ENCODE measurements at regions not wholly inside any gene's neighbourhood (a gene's known extent, or its start where the extent isn't known, plus 50 kb on each side); places are given as distances from the start of the nearest gene placed in this dataset.

DNA sequence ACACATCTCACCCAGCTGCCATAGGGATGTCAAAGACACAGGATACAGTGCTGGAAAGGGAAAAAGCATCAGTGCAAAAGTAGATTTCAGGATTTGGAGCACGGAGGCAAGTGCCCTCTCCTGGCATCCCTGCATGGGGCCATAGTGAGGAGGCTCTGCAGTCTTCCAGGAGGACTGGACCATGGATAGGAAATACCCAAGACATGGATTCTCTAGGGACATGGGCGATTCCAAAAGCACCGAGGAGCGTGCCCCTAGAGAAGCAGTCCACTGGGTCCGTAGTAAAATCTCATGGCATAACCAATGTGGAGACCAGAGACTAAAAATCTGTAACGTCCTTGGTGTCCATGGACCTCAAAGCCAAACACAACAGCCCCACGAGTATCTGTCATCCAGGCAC lies 818.2 kb downstream of the KCNJ18 start:
- no TSS peak for BruUV-seq (replicated peaks)
- ChIA-PET CTCF (no interaction called here), POLR2A (ENCODE audit: unreplicated experiment) (no interaction called here)
- peaks cover 1% of the 10 kb centered on the region; the same call in 1 of the 2 replicates for H3K27me3 ChIP-seq (ENCODE audit: insufficient read depth, low read depth)
- H3K4me1 ChIP-seq (replicated peaks; ENCODE audit: insufficient read depth), result no peaks in the 10 kb centered on the region
- no peaks in the 10 kb centered on the region for H3K36me3 ChIP-seq (ENCODE audit: low read depth)
- DNase-seq, result no peak
- no peaks in the 10 kb centered on the region for H3K9me2 ChIP-seq (ENCODE audit: insufficient read depth)
- H2AFZ ChIP-seq, result no peak overlapping the region
- no peaks in the 10 kb centered on the region for H4K20me1 ChIP-seq (ENCODE audit: insufficient read depth)
- H3F3A ChIP-seq (ENCODE audit: insufficient read depth, low read depth), result no peaks in the 10 kb centered on the region
- no peak overlapping the region for H3K4me2 ChIP-seq
- TF ChIP-seq, protein P1, sequence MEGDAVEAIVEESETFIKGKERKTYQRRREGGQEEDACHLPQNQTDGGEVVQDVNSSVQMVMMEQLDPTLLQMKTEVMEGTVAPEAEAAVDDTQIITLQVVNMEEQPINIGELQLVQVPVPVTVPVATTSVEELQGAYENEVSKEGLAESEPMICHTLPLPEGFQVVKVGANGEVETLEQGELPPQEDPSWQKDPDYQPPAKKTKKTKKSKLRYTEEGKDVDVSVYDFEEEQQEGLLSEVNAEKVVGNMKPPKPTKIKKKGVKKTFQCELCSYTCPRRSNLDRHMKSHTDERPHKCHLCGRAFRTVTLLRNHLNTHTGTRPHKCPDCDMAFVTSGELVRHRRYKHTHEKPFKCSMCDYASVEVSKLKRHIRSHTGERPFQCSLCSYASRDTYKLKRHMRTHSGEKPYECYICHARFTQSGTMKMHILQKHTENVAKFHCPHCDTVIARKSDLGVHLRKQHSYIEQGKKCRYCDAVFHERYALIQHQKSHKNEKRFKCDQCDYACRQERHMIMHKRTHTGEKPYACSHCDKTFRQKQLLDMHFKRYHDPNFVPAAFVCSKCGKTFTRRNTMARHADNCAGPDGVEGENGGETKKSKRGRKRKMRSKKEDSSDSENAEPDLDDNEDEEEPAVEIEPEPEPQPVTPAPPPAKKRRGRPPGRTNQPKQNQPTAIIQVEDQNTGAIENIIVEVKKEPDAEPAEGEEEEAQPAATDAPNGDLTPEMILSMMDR (conservative IDR thresholded peaks at IDR 0.05), result no peak
- TF ChIP-seq EZH2 (IDR thresholded peaks at IDR 0.05; ENCODE audit: low read depth), result no peak
- H3K27ac ChIP-seq, result no peak overlapping the region
- no peak overlapping the region for H3K4me3 ChIP-seq
- no peaks in the 10 kb centered on the region for H3K79me2 ChIP-seq (ENCODE audit: low read depth)
- H3K9me3 ChIP-seq (ENCODE audit: insufficient read depth, low read depth), result no peaks in the 10 kb centered on the region
- intact Hi-C loops (cut with micrococcal nuclease; ENCODE audit: unreplicated experiment), result no loop called here

DNA sequence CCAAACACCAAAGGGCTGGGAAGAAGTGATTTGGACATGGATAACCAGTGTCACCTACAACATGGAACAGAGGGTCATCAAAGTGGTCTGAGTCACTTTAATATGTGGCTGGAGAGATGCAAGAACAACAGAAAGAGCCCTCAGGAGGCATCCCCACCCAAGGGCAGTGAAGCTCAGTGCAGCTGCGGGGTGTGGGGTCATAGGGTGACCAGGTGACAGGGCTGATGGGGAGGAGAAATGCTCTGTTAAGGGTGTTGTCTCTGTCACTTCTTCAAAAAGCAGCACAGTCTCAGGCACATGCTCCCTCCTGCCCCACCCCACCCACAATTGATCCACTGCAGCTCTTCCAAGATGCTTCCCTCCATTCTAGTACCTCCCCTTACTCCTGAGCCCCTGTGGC lies 819.1 kb downstream of the KCNJ18 start:
- ChIA-PET CTCF (no interaction called here), POLR2A (ENCODE audit: unreplicated experiment) (no interaction called here)
- Histone ChIP-seq H3K9me3 (ENCODE audit: insufficient read depth, low read depth) (no peaks in the 10 kb centered on the region), H3K79me2 (ENCODE audit: low read depth) (no peaks in the 10 kb centered on the region), H3F3A (ENCODE audit: insufficient read depth, low read depth) (no peaks in the 10 kb centered on the region), H3K4me2 (no peak overlapping the region), H3K4me1 (replicated peaks; ENCODE audit: insufficient read depth) (no peaks in the 10 kb centered on the region), H3K27me3 (ENCODE audit: insufficient read depth, low read depth) (peaks cover 2% of the 10 kb centered on the region; the same call in 1 of the 2 replicates), H3K36me3 (ENCODE audit: low read depth) (no peaks in the 10 kb centered on the region), H3K4me3 (no peak overlapping the region), H3K27ac (no peak overlapping the region), H4K20me1 (ENCODE audit: insufficient read depth) (no peaks in the 10 kb centered on the region), H2AFZ (no peak overlapping the region), H3K9me2 (ENCODE audit: insufficient read depth) (no peaks in the 10 kb centered on the region)
- no peak for TF ChIP-seq EZH2 (IDR thresholded peaks at IDR 0.05; ENCODE audit: low read depth)
- TF ChIP-seq, protein P1 (conservative IDR thresholded peaks at IDR 0.05), result no peak
- no TSS peak for BruUV-seq (replicated peaks)
- intact Hi-C loops (cut with micrococcal nuclease; ENCODE audit: unreplicated experiment), result no loop called here
- no peak for DNase-seq

DNA sequence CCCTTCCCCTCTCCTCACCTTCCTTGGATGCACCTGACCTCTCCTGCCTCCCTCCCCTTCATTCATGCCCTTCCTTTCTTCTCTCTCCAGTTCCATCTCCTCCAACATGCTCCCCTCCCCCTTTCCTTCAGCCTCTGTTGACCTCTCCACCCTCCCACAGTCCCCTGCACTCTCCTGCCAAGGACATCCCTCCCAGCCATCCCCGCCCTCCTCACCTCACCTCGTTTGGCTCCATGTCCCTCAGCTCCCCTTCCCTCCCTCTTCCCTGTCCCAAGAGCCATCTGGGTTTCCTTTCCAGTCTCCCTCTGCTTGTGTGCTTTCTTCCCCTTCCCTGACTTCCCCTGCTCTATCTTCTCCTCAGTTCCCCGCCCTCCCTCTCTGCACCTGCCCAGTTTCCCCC lies 819.7 kb downstream of the KCNJ18 start:
- no TSS peak for BruUV-seq (replicated peaks)
- no peaks in the 10 kb centered on the region for H3K4me1 ChIP-seq (replicated peaks; ENCODE audit: insufficient read depth)
- peaks cover 2% of the 10 kb centered on the region; the same call in 1 of the 2 replicates for H3K27me3 ChIP-seq (ENCODE audit: insufficient read depth, low read depth)
- H3K36me3 ChIP-seq (ENCODE audit: low read depth), result no peaks in the 10 kb centered on the region
- DNase-seq, result no peak
- H3K79me2 ChIP-seq (ENCODE audit: low read depth), result no peaks in the 10 kb centered on the region
- no peak overlapping the region for H3K4me2 ChIP-seq
- H2AFZ ChIP-seq, result no peak overlapping the region
- TF ChIP-seq EZH2 (IDR thresholded peaks at IDR 0.05; ENCODE audit: low read depth), result no peak
- TF ChIP-seq, protein P1 (conservative IDR thresholded peaks at IDR 0.05), result no peak
- H3K9me2 ChIP-seq (ENCODE audit: insufficient read depth), result no peaks in the 10 kb centered on the region
- ChIA-PET POLR2A (ENCODE audit: unreplicated experiment) (no interaction called here), CTCF (no interaction called here)
- H4K20me1 ChIP-seq (ENCODE audit: insufficient read depth), result no peaks in the 10 kb centered on the region
- H3K27ac ChIP-seq, result no peak overlapping the region
- intact Hi-C loops (cut with micrococcal nuclease; ENCODE audit: unreplicated experiment), result no loop called here
- H3K9me3 ChIP-seq (ENCODE audit: insufficient read depth, low read depth), result no peaks in the 10 kb centered on the region
- H3K4me3 ChIP-seq, result no peak overlapping the region
- no peaks in the 10 kb centered on the region for H3F3A ChIP-seq (ENCODE audit: insufficient read depth, low read depth)
